K562 (cell line): ENCODE measurements at regions not wholly inside any gene's neighbourhood (a gene's known extent, or its start where the extent isn't known, plus 50 kb on each side); places are given as distances from the start of the nearest gene placed in this dataset.

ENCODE experiments used
- ATAC-seq: fragments of 200-7000 bp; cut with Tn5 transposase; 3 replicates; pipeline ENCODE4 v1.9.1; 2020; ENCODE audit warnings: moderate library complexity
- BruUV-seq: library from RNA; stranded (reverse); fragments of 400-500 nt; replicated peaks from 2 replicates; lab custom pipeline; 2021; lab: Mats Ljungman, UMichigan
- CTCF ChIA-PET: fragments of 300-600 bp; formaldehyde crosslinking; extraction: SDS; loops from one replicate; lab custom pipeline; 2021; ENCODE audit warnings: low intra/inter-chr PET ratio; lab: Yijun Ruan, JAX
- POLR2A ChIA-PET: fragments of 300-600, 350-650 bp; sonication (Branson Sonifier 250); formaldehyde crosslinking; extraction: SDS; loops from one replicate; lab custom pipeline; 2021; ENCODE audit warnings: antibody characterized with exemption, inconsistent platforms; lab: Yijun Ruan, JAX
- DNase-seq, 4 experiments: peaks; one replicate each; pipeline versions ENCODE4 v3.0.0 to v3.0.0-alpha.2; 2011 to 2018; ENCODE audit warnings: low spot score in 3 of 4, mixed read lengths in 3 of 4; ENCODE audit errors: extremely low read depth in 1 of 4
- FAIRE-seq: peaks from 2 replicates; lab custom pipeline; 2011; peaks lifted over from hg19 to GRCh38; lab: Jason Lieb, UNC
- H2AFZ ChIP-seq: 2 replicates; pipeline ENCODE4 v1.6.0; 2011; ENCODE audit warnings: low read depth, low read length, control low read depth, inconsistent platforms
- H3K27ac ChIP-seq: fragments of 200-600 bp; 3 replicates; pipeline ENCODE4 v1.8.0; 2011; ENCODE audit warnings: low read depth, mild to moderate bottlenecking, control low read depth, inconsistent platforms, low read length, moderate library complexity, mixed read lengths; ENCODE audit errors: extremely low read depth
- H3K27me3 ChIP-seq, 2 experiments: fragments of 300-600 bp in 1 of 2; 2 replicates in 1 of 2; 3 replicates in 1 of 2; pipeline versions ENCODE4 v1.6.0 to v1.8.0; 2011; ENCODE audit warnings: inconsistent platforms in 2 of 2, low read length in 2 of 2, mild to moderate bottlenecking in 1 of 2, mixed read lengths in 1 of 2, moderate library complexity in 1 of 2; ENCODE audit not compliant: control insufficient read depth in 2 of 2, insufficient read depth in 2 of 2
- H3K36me3 ChIP-seq: fragments of 300-600 bp; 3 replicates; pipeline ENCODE4 v1.8.0; 2011; ENCODE audit warnings: mild to moderate bottlenecking, low read length, inconsistent platforms; ENCODE audit not compliant: control insufficient read depth, insufficient read depth
- H3K4me1 ChIP-seq, 2 experiments: fragments of 200-600 bp in 1 of 2; replicated peaks in 1 of 2; 2 replicates in 1 of 2; 3 replicates in 1 of 2; pipeline versions ENCODE4 v1.5.1 to v1.8.0; 2011; ENCODE audit warnings: inconsistent platforms in 2 of 2, low read length in 2 of 2, mild to moderate bottlenecking in 1 of 2, mixed read lengths in 1 of 2, moderate library complexity in 1 of 2; ENCODE audit not compliant: control insufficient read depth in 2 of 2, insufficient read depth in 2 of 2
- H3K4me2 ChIP-seq: 2 replicates; pipeline ENCODE4 v1.6.1; 2011; ENCODE audit warnings: low read length, control low read depth, inconsistent platforms, mixed read lengths; ENCODE audit not compliant: insufficient read depth
- H3K4me3 ChIP-seq: fragments of 200-600 bp; sonication (generic), shearing (Covaris generic); 2 replicates; pipeline ENCODE4 v1.5.1; 2016; ENCODE audit warnings: control low read depth, inconsistent platforms
- H3K79me2 ChIP-seq: fragments of 200-600 bp; 3 replicates; pipeline ENCODE4 v1.8.0; 2011; ENCODE audit warnings: low read length, inconsistent platforms; ENCODE audit not compliant: control insufficient read depth, insufficient read depth
- H3K9ac ChIP-seq, 2 experiments: 2 replicates each; pipeline versions ENCODE4 v1.6.0 to v1.6.1; 2011; ENCODE audit warnings: low read depth in 2 of 2, low read length in 2 of 2, control low read depth in 1 of 2, inconsistent platforms in 1 of 2, mild to moderate bottlenecking in 1 of 2, mixed read lengths in 1 of 2; ENCODE audit not compliant: insufficient read depth in 1 of 2
- H3K9me1 ChIP-seq: one replicate; pipeline ENCODE4 v1.6.0; 2011; ENCODE audit warnings: inconsistent platforms, mild to moderate bottlenecking, low read length, moderate library complexity; ENCODE audit not compliant: control insufficient read depth, insufficient read depth
- H3K9me3 ChIP-seq: replicated peaks from 2 replicates; pipeline ENCODE4 v1.5.1; 2011; ENCODE audit warnings: low read depth, low read length, inconsistent platforms; ENCODE audit not compliant: control insufficient read depth, insufficient read depth
- H4K20me1 ChIP-seq: replicated peaks from 2 replicates; pipeline ENCODE4 v1.6.1; 2011; ENCODE audit warnings: low read length, inconsistent platforms, mixed read lengths; ENCODE audit not compliant: control insufficient read depth, insufficient read depth
- MTA2 ChIP-seq: fragments of 450-650 bp; IDR thresholded peaks from 2 replicates; pipeline ENCODE4 v1.6.1; 2016; ENCODE audit warnings: low read depth
- MXD1 ChIP-seq: fragments of 250-450 bp; sonication (Bioruptor Pico); IDR thresholded peaks from 2 replicates; pipeline ENCODE4 v1.8.0; 2021; ENCODE audit warnings: borderline replicate concordance, mild to moderate bottlenecking, moderate library complexity; ENCODE audit not compliant: poor library complexity, severe bottlenecking
- POLR3A ChIP-seq: IDR thresholded peaks from 2 replicates; pipeline ENCODE4 v1.6.1; 2011; ENCODE audit warnings: borderline replicate concordance, mild to moderate bottlenecking, moderate library complexity; ENCODE audit not compliant: insufficient read length, insufficient read depth; ENCODE audit errors: extremely low read depth
- SP1 ChIP-seq: sonication (generic); formaldehyde crosslinking; IDR thresholded peaks from 2 replicates; pipeline ENCODE4 v1.8.1; 2022; ENCODE audit warnings: mild to moderate bottlenecking, missing genetic modification reagents
- U2AF2 ChIP-seq: fragments of 200-400 bp; formaldehyde crosslinking; optimal IDR thresholded peaks from 2 replicates; pipeline ENCODE3; 2017; ENCODE audit warnings: low read depth, mild to moderate bottlenecking, low read length
- WGBS: fragments of 100-300 bp; shearing (Covaris generic); methylation state at CpG from one replicate; pipeline ENCODE4 v1.1.6; 2016; ENCODE audit warnings: low coverage, mixed read lengths; ENCODE audit not compliant: insufficient coverage; ENCODE audit errors: missing lambda C conversion rate; 5-methylcytosine and 5-hydroxymethylcytosine counted together
- in situ Hi-C: fragments of 300-500 bp; cut with MboI; formaldehyde crosslinking; loops from 4 replicates; pipeline ENCODE4 v1.15.0; 2018; ENCODE audit warnings: inconsistent platforms, mixed read lengths
- intact Hi-C: fragments of 100-400 bp; cut with micrococcal nuclease; formaldehyde crosslinking; loops from 2 replicates; pipeline ENCODE4 v1.14.2; 2022

DNA sequence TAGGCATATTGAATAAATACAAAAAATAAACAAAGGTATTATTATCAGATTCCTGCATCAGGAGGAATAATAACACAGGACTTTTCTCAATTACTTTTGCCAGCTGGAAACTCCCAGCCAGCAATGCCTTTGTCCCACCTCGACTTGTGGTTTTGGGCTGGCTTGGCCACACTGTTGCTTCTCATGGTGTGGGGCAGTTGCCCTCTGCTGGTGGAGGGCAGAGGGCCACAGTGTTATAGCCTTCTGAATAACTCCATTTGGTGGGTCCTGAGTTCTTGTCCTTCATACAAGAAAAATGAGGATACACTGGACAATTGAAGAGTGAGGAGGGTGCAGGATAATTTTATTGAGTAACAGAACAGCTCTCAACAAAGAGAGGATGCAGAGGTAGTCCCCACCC lies 1206.0 kb upstream of the ADGRL3 start:
- Histone ChIP-seq H3K4me2 (no peak overlapping the region), H3K4me3 (no peak overlapping the region), H3K27ac (no peak overlapping the region), H3K9me3 (no peaks in the 10 kb centered on the region), H3K9me1 (no peaks in the 10 kb centered on the region), H3K79me2 (no peaks in the 10 kb centered on the region), H3K36me3 (no peaks in the 10 kb centered on the region), H4K20me1 (no peaks in the 10 kb centered on the region), H3K27me3 (no peaks in the 10 kb centered on the region), H3K9ac (no peak overlapping the region), H2AFZ (no peak overlapping the region), H3K4me1 (no peaks in the 10 kb centered on the region)
- no peak for DNase-seq
- in situ Hi-C loops (no loop called here), intact Hi-C loops (no loop called here)
- ATAC-seq = no peak
- TF ChIP-seq MTA2 (no peak), SP1 (CRISPR knock-in tag) (no peak), U2AF2 (no peak), POLR3A (no peak), MXD1 (CRISPR knock-in tag) (no peak)
- no peak for FAIRE-seq
- CTCF ChIA-PET = no interaction called here
- POLR2A ChIA-PET = no interaction called here
- 0% methylated on average over 1 of the region's 1 CpG for WGBS
- no TSS peak for BruUV-seq
